Body of pancreas (tissue), 4 donors: ENCODE measurements at regions not wholly inside any gene's neighbourhood (a gene's known extent, or its start where the extent isn't known, plus 50 kb on each side); places are given as distances from the start of the nearest gene placed in this dataset.

Experiments
- CTCF ChIP-seq, 7 experiments: fragments of 450-650 bp in 4 of 7; fragments of 200-600 bp in 3 of 7; sonication (generic) in 3 of 7; IDR thresholded peaks; one replicate each; pipeline ENCODE4 v1.5.1; 2016 to 2019; ENCODE audit warnings: antibody characterized with exemption in 7 of 7
- POLR2A ChIP-seq, 3 donors: fragments of 450-650 bp; IDR thresholded peaks; one replicate each; pipeline ENCODE4 v1.6.1; 2016; ENCODE audit warnings: antibody characterized with exemption in 3 of 3, mild to moderate bottlenecking in 2 of 3

GRCh38 chr12:24014915-24015832 is 65.7 kb upstream of the SOX5 start:
- TF ChIP-seq POLR2A (IDR thresholded peaks at IDR 0.05) = no peak
- no peak for TF ChIP-seq CTCF (IDR thresholded peaks at IDR 0.05)
